ENCODE measurements at regions not wholly inside any gene's neighbourhood (a gene's known extent, or its start where the extent isn't known, plus 50 kb on each side); places are given as distances from the start of the nearest gene placed in this dataset.

GRCh38 chr2:11027195-11027594 is 115.5 kb downstream of the KCNF1 start:
- Histone ChIP-seq H3K4me1 (ENCODE audit: control insufficient read depth in 1 of 2, insufficient read depth in 2 of 2, low read length in 2 of 2) (peaks cover 0 to 16% of the 10 kb centered on the region in 2 experiments; a peak in 2 of 4 replicates), H3K9me2 (ENCODE audit: insufficient read depth) (no peaks in the 10 kb centered on the region), H3K4me3 (replicated peaks in 1 of 2; ENCODE audit: low read depth in 1 of 2, low read length in 2 of 2) (no peak overlapping the region), H3K4me2 (ENCODE audit: low read length) (no peak overlapping the region), H3K27ac (ENCODE audit: low read depth, low read length) (no peak overlapping the region), H3K27me3 (ENCODE audit: insufficient read depth, low read length) (no peaks in the 10 kb centered on the region), H3K9me3 (ENCODE audit: control insufficient read depth in 1 of 2, insufficient read depth in 1 of 2, low read depth in 1 of 2, low read length in 2 of 2) (no peaks in the 10 kb centered on the region), H4K20me1 (ENCODE audit: insufficient read depth) (no peaks in the 10 kb centered on the region), H3K9ac (ENCODE audit: low read length) (no peak overlapping the region), H3K36me3 (ENCODE audit: control insufficient read depth in 1 of 2, insufficient read depth in 2 of 2, low read length in 2 of 2) (no peaks in the 10 kb centered on the region), H2AFZ (ENCODE audit: low read depth, low read length, poor library complexity, severe bottlenecking) (no peak overlapping the region), H3K79me2 (ENCODE audit: insufficient read depth, low read length) (no peaks in the 10 kb centered on the region)
- DNase-seq (ENCODE audit: low read depth, low spot score), result no peak
- BruUV-seq (replicated peaks), result no TSS peak
- TF ChIP-seq FOSL1 (IDR thresholded peaks at IDR 0.05; ENCODE audit: low read depth) (no peak), CEBPB (IDR thresholded peaks at IDR 0.05; ENCODE audit: low read depth) (no peak), ELF1 (IDR thresholded peaks at IDR 0.05; ENCODE audit: borderline replicate concordance, low read depth) (no peak), ZNF274 (IDR thresholded peaks at IDR 0.05; ENCODE audit: low read depth, low read length) (no peak), SRF (IDR thresholded peaks at IDR 0.05; ENCODE audit: low read depth) (no peak), TCF7L2 (IDR thresholded peaks at IDR 0.05; ENCODE audit: borderline replicate concordance, extremely low read depth, insufficient read depth, insufficient read length) (no peak), CBX3 (IDR thresholded peaks at IDR 0.05; ENCODE audit: low read depth) (no peak), SIN3A (IDR thresholded peaks at IDR 0.05; ENCODE audit: low read depth) (no peak), ATF3 (IDR thresholded peaks at IDR 0.05) (no peak), MAX (IDR thresholded peaks at IDR 0.05) (no peak), POLR2A (IDR thresholded peaks at IDR 0.05; ENCODE audit: borderline replicate concordance, extremely low read depth, insufficient read depth, insufficient read length) (no peak)
- no peak for ATAC-seq
- ChIA-PET CTCF (no interaction called here), RAD21 (ENCODE audit: low non-redundant PET in 1 of 2, low total read pairs in 2 of 2, uncharacterized antibody in 2 of 2, unreplicated experiment in 2 of 2) (no interaction called here), POLR2A (no interaction called here)
- intact Hi-C loops (cut with micrococcal nuclease), result loop anchor here (10.0 kb wide), 1 partner anchor 192 kb away; no protein-coding TSS in a partner anchor

- Histone ChIP-seq H3K9me3 (ENCODE audit: control insufficient read depth in 1 of 2, insufficient read depth in 1 of 2, low read depth in 1 of 2, low read length in 2 of 2) (no peaks in the 10 kb centered on the region), H3K27ac (ENCODE audit: low read depth, low read length) (no peak overlapping the region), H2AFZ (ENCODE audit: low read depth, low read length, poor library complexity, severe bottlenecking) (no peak overlapping the region), H3K9me2 (ENCODE audit: insufficient read depth) (no peaks in the 10 kb centered on the region), H4K20me1 (ENCODE audit: insufficient read depth) (no peaks in the 10 kb centered on the region), H3K4me2 (ENCODE audit: low read length) (no peak overlapping the region), H3K9ac (ENCODE audit: low read length) (no peak overlapping the region), H3K4me1 (ENCODE audit: control insufficient read depth in 1 of 2, insufficient read depth in 2 of 2, low read length in 2 of 2) (peaks cover 0 to 3% of the 10 kb centered on the region in 2 experiments; a peak in 2 of 4 replicates), H3K27me3 (ENCODE audit: insufficient read depth, low read length) (no peaks in the 10 kb centered on the region), H3K36me3 (ENCODE audit: control insufficient read depth in 1 of 2, insufficient read depth in 2 of 2, low read length in 2 of 2) (no peaks in the 10 kb centered on the region), H3K4me3 (replicated peaks in 1 of 2; ENCODE audit: low read depth in 1 of 2, low read length in 2 of 2) (no peak overlapping the region), H3K79me2 (ENCODE audit: insufficient read depth, low read length) (no peaks in the 10 kb centered on the region)
- intact Hi-C loops (cut with micrococcal nuclease), result loop anchor here (10.0 kb wide), 1 partner anchor 194 kb away; no protein-coding TSS in a partner anchor
- DNase-seq (ENCODE audit: low read depth, low spot score) (no peak), ATAC-seq (0 out of 2 replicates have a peak, but pooled peaks have one; percentile 52)
- POLR2A ChIA-PET, result no interaction called here
- CTCF ChIA-PET, result no interaction called here
- TF ChIP-seq RAD21 (IDR thresholded peaks at IDR 0.05; ENCODE audit: low read depth), result peak; percentile 47; the same call in 1 of the 2 replicates
- no peak for TF ChIP-seq TCF7L2 (IDR thresholded peaks at IDR 0.05; ENCODE audit: borderline replicate concordance, extremely low read depth, insufficient read depth, insufficient read length)
- peak; percentile 24 to 30 (median 26); a peak in 2 of 6 replicates for TF ChIP-seq CTCF (IDR thresholded peaks at IDR 0.05 in 2 of 3, conservative IDR thresholded peaks at IDR 0.05 in 1 of 3; ENCODE audit: borderline replicate concordance in 1 of 3, insufficient read depth in 1 of 3, low read depth in 2 of 3, low read length in 2 of 3)
- no TSS peak for BruUV-seq (replicated peaks)
- RAD21 ChIA-PET (ENCODE audit: low non-redundant PET in 1 of 2, low total read pairs in 2 of 2, uncharacterized antibody in 2 of 2, unreplicated experiment in 2 of 2), result no interaction called here
These were observed 116.7 kb downstream of the KCNF1 start for GRCh38 chr2:11028407-11028916.
